ENCODE measurements at regions not wholly inside any gene's neighbourhood (a gene's known extent, or its start where the extent isn't known, plus 50 kb on each side); places are given as distances from the start of the nearest gene placed in this dataset.

DNA sequence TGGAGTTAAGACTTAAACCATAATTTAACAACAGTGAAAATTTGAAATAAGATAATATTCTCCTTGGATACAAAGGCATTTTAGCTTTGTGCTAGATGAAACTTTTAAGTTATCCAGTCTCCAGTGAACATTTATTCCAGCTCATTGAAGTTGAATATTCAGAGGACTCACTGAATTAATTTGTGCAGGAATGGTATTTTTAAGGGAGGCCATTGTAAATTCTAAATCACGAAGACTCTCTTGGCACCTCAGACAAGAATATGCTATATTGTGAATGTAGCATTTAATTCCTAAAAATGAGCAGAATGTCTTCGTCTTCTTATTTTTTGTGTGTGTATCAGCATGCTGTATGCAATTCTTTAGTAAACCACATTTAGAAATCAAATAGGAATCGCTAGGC lies 731.7 kb upstream of the RAB6C start (continued):
- TF ChIP-seq, protein P1, sequence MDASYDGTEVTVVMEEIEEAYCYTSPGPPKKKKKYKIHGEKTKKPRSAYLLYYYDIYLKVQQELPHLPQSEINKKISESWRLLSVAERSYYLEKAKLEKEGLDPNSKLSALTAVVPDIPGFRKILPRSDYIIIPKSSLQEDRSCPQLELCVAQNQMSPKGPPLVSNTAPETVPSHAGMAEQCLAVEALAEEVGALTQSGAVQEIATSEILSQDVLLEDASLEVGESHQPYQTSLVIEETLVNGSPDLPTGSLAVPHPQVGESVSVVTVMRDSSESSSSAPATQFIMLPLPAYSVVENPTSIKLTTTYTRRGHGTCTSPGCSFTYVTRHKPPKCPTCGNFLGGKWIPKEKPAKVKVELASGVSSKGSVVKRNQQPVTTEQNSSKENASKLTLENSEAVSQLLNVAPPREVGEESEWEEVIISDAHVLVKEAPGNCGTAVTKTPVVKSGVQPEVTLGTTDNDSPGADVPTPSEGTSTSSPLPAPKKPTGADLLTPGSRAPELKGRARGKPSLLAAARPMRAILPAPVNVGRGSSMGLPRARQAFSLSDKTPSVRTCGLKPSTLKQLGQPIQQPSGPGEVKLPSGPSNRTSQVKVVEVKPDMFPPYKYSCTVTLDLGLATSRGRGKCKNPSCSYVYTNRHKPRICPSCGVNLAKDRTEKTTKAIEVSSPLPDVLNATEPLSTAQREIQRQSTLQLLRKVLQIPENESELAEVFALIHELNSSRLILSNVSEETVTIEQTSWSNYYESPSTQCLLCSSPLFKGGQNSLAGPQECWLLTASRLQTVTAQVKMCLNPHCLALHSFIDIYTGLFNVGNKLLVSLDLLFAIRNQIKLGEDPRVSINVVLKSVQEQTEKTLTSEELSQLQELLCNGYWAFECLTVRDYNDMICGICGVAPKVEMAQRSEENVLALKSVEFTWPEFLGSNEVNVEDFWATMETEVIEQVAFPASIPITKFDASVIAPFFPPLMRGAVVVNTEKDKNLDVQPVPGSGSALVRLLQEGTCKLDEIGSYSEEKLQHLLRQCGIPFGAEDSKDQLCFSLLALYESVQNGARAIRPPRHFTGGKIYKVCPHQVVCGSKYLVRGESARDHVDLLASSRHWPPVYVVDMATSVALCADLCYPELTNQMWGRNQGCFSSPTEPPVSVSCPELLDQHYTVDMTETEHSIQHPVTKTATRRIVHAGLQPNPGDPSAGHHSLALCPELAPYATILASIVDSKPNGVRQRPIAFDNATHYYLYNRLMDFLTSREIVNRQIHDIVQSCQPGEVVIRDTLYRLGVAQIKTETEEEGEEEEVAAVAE (CRISPR knock-in tag; IDR thresholded peaks at IDR 0.05; ENCODE audit: borderline replicate concordance) = no peak
- TF ChIP-seq NCOR1 (IDR thresholded peaks at IDR 0.05; ENCODE audit: borderline replicate concordance, low read length) (no peak), KLF13 (CRISPR knock-in tag; IDR thresholded peaks at IDR 0.05) (no peak), NR2C2 (CRISPR knock-in tag; IDR thresholded peaks at IDR 0.05; ENCODE audit: borderline replicate concordance) (no peak), HDAC1 (CRISPR knock-in tag; IDR thresholded peaks at IDR 0.05) (no peak)

DNA sequence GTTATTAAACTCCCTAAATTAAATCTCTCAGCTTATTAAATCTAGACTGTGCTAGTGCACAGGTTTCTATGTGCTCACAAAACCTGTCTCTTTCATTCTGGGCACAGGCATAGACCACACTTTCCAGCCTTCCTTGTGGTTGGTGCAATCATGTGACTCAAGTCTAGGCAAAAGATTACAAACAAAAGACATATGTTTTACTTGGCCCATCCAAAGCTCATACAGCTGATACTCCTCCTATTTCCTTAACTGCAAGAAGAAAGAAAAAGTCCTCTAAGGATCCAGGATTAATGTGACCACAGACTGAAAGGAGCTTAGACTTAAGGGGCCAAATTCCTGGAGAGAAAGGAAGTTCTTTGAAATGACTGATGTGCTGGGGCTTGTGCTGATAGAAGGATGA lies 731.3 kb upstream of the RAB6C start:
- no peaks in the 10 kb centered on the region for H4K20me1 ChIP-seq (ENCODE audit: insufficient read depth, low read length)
- no peaks in the 10 kb centered on the region for H3K79me2 ChIP-seq (ENCODE audit: insufficient read depth, low read length)
- ATAC-seq (no peak), DNase-seq (ENCODE audit: low spot score) (no peak), FAIRE-seq (no peak)
- no peak overlapping the region for H2AFZ ChIP-seq (ENCODE audit: low read length)
- ChIA-PET CTCF (ENCODE audit: low intra/inter-chr PET ratio, low total read pairs) (no interaction called here), POLR2A (no interaction called here)
- H3K27me3 ChIP-seq (ENCODE audit: control insufficient read depth in 1 of 2, insufficient read depth in 2 of 2, low read length in 2 of 2) = no peaks in the 10 kb centered on the region
- H3K9me3 ChIP-seq (ENCODE audit: low read length) = no peaks in the 10 kb centered on the region
- H3K9ac ChIP-seq (ENCODE audit: insufficient read depth, low read depth, low read length) = no peak overlapping the region
- no TSS peak for BruUV-seq (replicated peaks)
- no peak overlapping the region for H3K4me2 ChIP-seq (ENCODE audit: low read depth, low read length)
- H3K27ac ChIP-seq (ENCODE audit: extremely low read length, insufficient read depth, low read length) = no peak overlapping the region
- intact Hi-C loops (cut with micrococcal nuclease; ENCODE audit: unreplicated experiment) = no loop called here
- in situ Hi-C loops (cut with HindIII; ENCODE audit: extremely low pct_ligation_motif_present, low pct_unique_long_range_greater_than_20kb) = no loop called here
- no peaks in the 10 kb centered on the region for H3K4me1 ChIP-seq (ENCODE audit: insufficient read depth, low read length)
- no peaks in the 10 kb centered on the region for H3K36me3 ChIP-seq (replicated peaks in 1 of 2; ENCODE audit: control insufficient read depth in 1 of 2, insufficient read depth in 2 of 2, low read length in 2 of 2)
- no peak overlapping the region for H3K4me3 ChIP-seq (replicated peaks in 1 of 3; ENCODE audit: insufficient read depth in 1 of 3, low read depth in 2 of 3, low read length in 3 of 3)
- TF ChIP-seq SYNCRIP (IDR thresholded peaks at IDR 0.05; ENCODE audit: insufficient read depth, low read depth, low read length) = no peak
- TF ChIP-seq, protein P2, sequence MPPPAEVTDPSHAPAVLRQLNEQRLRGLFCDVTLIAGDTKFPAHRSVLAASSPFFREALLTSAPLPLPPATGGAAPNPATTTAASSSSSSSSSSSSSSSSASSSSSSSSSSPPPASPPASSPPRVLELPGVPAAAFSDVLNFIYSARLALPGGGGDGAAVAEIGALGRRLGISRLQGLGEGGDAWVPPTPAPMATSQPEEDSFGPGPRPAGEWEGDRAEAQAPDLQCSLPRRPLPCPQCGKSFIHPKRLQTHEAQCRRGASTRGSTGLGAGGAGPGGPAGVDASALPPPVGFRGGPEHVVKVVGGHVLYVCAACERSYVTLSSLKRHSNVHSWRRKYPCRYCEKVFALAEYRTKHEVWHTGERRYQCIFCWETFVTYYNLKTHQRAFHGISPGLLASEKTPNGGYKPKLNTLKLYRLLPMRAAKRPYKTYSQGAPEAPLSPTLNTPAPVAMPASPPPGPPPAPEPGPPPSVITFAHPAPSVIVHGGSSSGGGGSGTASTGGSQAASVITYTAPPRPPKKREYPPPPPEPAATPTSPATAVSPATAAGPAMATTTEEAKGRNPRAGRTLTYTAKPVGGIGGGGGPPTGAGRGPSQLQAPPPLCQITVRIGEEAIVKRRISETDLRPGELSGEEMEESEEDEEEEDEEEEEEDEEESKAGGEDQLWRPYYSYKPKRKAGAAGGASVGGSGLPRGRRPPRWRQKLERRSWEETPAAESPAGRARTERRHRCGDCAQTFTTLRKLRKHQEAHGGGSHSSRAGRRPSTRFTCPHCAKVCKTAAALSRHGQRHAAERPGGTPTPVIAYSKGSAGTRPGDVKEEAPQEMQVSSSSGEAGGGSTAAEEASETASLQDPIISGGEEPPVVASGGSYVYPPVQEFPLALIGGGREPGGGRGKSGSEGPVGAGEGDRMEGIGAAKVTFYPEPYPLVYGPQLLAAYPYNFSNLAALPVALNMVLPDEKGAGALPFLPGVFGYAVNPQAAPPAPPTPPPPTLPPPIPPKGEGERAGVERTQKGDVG (CRISPR knock-in tag; IDR thresholded peaks at IDR 0.05; ENCODE audit: borderline replicate concordance) = no peak
- TF ChIP-seq REXO4 (CRISPR knock-in tag; IDR thresholded peaks at IDR 0.05; ENCODE audit: borderline replicate concordance) = no peak
- TF ChIP-seq DNMT3B (CRISPR knock-in tag; conservative IDR thresholded peaks at IDR 0.05) = no peak
- TF ChIP-seq, protein P3, sequence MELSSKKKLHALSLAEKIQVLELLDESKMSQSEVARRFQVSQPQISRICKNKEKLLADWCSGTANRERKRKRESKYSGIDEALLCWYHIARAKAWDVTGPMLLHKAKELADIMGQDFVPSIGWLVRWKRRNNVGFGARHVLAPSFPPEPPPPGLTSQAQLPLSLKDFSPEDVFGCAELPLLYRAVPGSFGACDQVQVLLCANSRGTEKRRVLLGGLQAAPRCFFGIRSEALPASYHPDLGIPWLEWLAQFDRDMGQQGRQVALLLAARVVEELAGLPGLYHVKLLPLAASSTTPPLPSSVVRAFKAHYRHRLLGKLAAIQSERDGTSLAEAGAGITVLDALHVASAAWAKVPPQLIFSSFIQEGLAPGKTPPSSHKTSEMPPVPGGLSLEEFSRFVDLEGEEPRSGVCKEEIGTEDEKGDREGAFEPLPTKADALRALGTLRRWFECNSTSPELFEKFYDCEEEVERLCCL (CRISPR knock-in tag; IDR thresholded peaks at IDR 0.05; ENCODE audit: borderline replicate concordance) = no peak
- TF ChIP-seq DNMT1 (CRISPR knock-in tag; IDR thresholded peaks at IDR 0.05) = no peak
- no peak for TF ChIP-seq CHD4 (IDR thresholded peaks at IDR 0.05; ENCODE audit: borderline replicate concordance, low read length)
- no peak for TF ChIP-seq ZBTB21 (CRISPR knock-in tag; IDR thresholded peaks at IDR 0.05)
- no peak for TF ChIP-seq ZFP36L1 (CRISPR knock-in tag; IDR thresholded peaks at IDR 0.05)
- TF ChIP-seq ZSCAN12 (CRISPR knock-in tag; IDR thresholded peaks at IDR 0.05) = no peak
